ENCODE measurements at regions not wholly inside any gene's neighbourhood (a gene's known extent, or its start where the extent isn't known, plus 50 kb on each side); places are given as distances from the start of the nearest gene placed in this dataset.

GRCh38 chr11:115985896-115986295 lies 481.7 kb upstream of the CADM1 start:
- H3K27me3 Mint-ChIP-seq (ENCODE audit: unreplicated experiment): peaks cover 6% of the 10 kb centered on the region
- TF ChIP-seq, protein P1, sequence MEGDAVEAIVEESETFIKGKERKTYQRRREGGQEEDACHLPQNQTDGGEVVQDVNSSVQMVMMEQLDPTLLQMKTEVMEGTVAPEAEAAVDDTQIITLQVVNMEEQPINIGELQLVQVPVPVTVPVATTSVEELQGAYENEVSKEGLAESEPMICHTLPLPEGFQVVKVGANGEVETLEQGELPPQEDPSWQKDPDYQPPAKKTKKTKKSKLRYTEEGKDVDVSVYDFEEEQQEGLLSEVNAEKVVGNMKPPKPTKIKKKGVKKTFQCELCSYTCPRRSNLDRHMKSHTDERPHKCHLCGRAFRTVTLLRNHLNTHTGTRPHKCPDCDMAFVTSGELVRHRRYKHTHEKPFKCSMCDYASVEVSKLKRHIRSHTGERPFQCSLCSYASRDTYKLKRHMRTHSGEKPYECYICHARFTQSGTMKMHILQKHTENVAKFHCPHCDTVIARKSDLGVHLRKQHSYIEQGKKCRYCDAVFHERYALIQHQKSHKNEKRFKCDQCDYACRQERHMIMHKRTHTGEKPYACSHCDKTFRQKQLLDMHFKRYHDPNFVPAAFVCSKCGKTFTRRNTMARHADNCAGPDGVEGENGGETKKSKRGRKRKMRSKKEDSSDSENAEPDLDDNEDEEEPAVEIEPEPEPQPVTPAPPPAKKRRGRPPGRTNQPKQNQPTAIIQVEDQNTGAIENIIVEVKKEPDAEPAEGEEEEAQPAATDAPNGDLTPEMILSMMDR (IDR thresholded peaks at IDR 0.05; ENCODE audit: unreplicated experiment): no peak
- no peaks in the 10 kb centered on the region for H3K36me3 Mint-ChIP-seq (ENCODE audit: low read depth, unreplicated experiment)
- H3K4me1 Mint-ChIP-seq (ENCODE audit: unreplicated experiment): no peaks in the 10 kb centered on the region
- H3K4me3 Mint-ChIP-seq (ENCODE audit: unreplicated experiment): no peak overlapping the region
- no peaks in the 10 kb centered on the region for H3K9me3 Mint-ChIP-seq (ENCODE audit: unreplicated experiment)
- no peak overlapping the region for H3K27ac Mint-ChIP-seq (ENCODE audit: unreplicated experiment)
- no peak for DNase-seq (ENCODE audit: low spot score)

GRCh38 chr11:115984228-115984627 lies 480.0 kb upstream of the CADM1 start:
- Mint-ChIP-seq H3K4me1 (ENCODE audit: unreplicated experiment) (peaks cover 4% of the 10 kb centered on the region), H3K36me3 (ENCODE audit: low read depth, unreplicated experiment) (no peaks in the 10 kb centered on the region), H3K27me3 (ENCODE audit: unreplicated experiment) (peaks cover 6% of the 10 kb centered on the region), H3K27ac (ENCODE audit: unreplicated experiment) (no peak overlapping the region), H3K4me3 (ENCODE audit: unreplicated experiment) (no peak overlapping the region), H3K9me3 (ENCODE audit: unreplicated experiment) (no peaks in the 10 kb centered on the region)
- TF ChIP-seq, protein P1 (IDR thresholded peaks at IDR 0.05; ENCODE audit: unreplicated experiment): no peak
- DNase-seq (ENCODE audit: low spot score): no peak

GRCh38 chr11:115982666-115983065 lies 478.5 kb upstream of the CADM1 start:
- no peak overlapping the region for H3K4me3 Mint-ChIP-seq (ENCODE audit: unreplicated experiment)
- peaks cover 4% of the 10 kb centered on the region for H3K4me1 Mint-ChIP-seq (ENCODE audit: unreplicated experiment)
- TF ChIP-seq, protein P1 (IDR thresholded peaks at IDR 0.05; ENCODE audit: unreplicated experiment): no peak
- H3K36me3 Mint-ChIP-seq (ENCODE audit: low read depth, unreplicated experiment): no peaks in the 10 kb centered on the region
- no peak overlapping the region for H3K27ac Mint-ChIP-seq (ENCODE audit: unreplicated experiment)
- no peak for DNase-seq (ENCODE audit: low spot score)
- peaks cover 6% of the 10 kb centered on the region for H3K27me3 Mint-ChIP-seq (ENCODE audit: unreplicated experiment)
- no peaks in the 10 kb centered on the region for H3K9me3 Mint-ChIP-seq (ENCODE audit: unreplicated experiment)

DNA sequence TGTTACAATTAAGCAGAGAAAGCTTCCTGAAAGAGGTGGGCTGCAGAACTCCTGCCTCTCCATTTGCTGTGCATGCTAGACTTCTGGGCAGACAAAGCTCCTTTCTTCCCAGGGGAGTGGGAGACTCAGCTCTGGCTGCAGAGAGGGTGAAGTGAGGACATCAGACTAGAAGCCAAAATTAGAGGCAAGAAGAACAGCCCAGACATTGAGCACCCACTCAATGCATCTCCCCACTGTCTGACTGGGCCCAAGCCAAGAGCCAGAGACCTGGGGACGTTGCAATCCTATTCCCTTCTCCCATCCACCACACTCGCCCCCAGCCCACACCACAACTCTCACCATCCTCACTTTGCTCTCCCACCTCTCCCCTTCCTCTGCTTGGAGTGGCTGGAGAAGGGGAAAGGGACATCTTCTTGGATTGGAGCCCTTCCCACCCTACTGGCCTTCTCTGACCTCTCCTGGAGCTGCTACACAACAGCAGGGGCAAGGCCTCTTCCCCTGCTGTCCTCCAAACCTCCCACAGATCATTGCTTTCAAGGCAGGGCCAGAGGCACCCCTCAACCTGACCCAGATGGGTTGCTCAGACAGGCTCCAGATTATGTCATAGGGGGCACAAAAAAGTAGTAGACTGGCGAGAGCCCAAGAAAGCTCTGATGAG lies 477.7 kb upstream of the CADM1 start:
- no peaks in the 10 kb centered on the region for H3K9me3 Mint-ChIP-seq (ENCODE audit: unreplicated experiment)
- no peak for DNase-seq (ENCODE audit: low spot score)
- H3K36me3 Mint-ChIP-seq (ENCODE audit: low read depth, unreplicated experiment): no peaks in the 10 kb centered on the region
- H3K4me1 Mint-ChIP-seq (ENCODE audit: unreplicated experiment): peaks cover 4% of the 10 kb centered on the region
- H3K27me3 Mint-ChIP-seq (ENCODE audit: unreplicated experiment): peaks cover 6% of the 10 kb centered on the region
- no peak overlapping the region for H3K4me3 Mint-ChIP-seq (ENCODE audit: unreplicated experiment)
- TF ChIP-seq, protein P1 (IDR thresholded peaks at IDR 0.05; ENCODE audit: unreplicated experiment): no peak
- no peak overlapping the region for H3K27ac Mint-ChIP-seq (ENCODE audit: unreplicated experiment)

DNA sequence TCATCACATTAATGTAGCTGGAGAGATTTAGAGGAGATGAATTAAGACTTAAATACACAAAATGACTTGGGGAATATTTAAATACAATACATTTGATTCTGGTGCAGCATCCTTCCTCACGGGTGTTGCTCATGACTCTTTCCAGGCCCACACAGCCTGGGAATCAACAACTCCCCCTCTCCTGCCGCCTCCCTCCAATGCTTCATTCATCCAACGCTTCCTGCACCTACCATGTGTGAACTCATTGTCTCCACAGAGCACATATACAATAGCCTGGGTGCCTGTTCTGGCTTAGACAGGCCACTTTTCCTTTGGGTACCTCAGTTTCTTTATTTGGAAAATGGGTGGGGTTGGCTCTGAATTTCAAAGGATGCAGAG lies 476.9 kb upstream of the CADM1 start:
- Mint-ChIP-seq H3K9me3 (ENCODE audit: unreplicated experiment) (no peaks in the 10 kb centered on the region), H3K27ac (ENCODE audit: unreplicated experiment) (no peak overlapping the region), H3K4me3 (ENCODE audit: unreplicated experiment) (no peak overlapping the region), H3K4me1 (ENCODE audit: unreplicated experiment) (peaks cover 4% of the 10 kb centered on the region), H3K36me3 (ENCODE audit: low read depth, unreplicated experiment) (no peaks in the 10 kb centered on the region), H3K27me3 (ENCODE audit: unreplicated experiment) (peaks cover 6% of the 10 kb centered on the region)
- TF ChIP-seq, protein P1 (IDR thresholded peaks at IDR 0.05; ENCODE audit: unreplicated experiment): no peak
- no peak for DNase-seq (ENCODE audit: low spot score)

All from endothelial cell (in vitro differentiated cells).